ENCODE measurements at regions not wholly inside any gene's neighbourhood (a gene's known extent, or its start where the extent isn't known, plus 50 kb on each side); places are given as distances from the start of the nearest gene placed in this dataset.
A peak's percentile ranks its signal among the peaks of the same experiment; 100 is the strongest.

GRCh38 chr5:89286320-89286719 is 403.3 kb upstream of the MEF2C start:
- TF ChIP-seq CTCF (IDR thresholded peaks at IDR 0.05; ENCODE audit: unreplicated experiment) = no peak
- no peak for DNase-seq (ENCODE audit: low spot score, unreplicated experiment)
- Mint-ChIP-seq H3K27ac (no peak overlapping the region), H3K36me3 (ENCODE audit: insufficient read depth) (no peaks in the 10 kb centered on the region), H3K9me3 (ENCODE audit: low read depth) (no peaks in the 10 kb centered on the region), H3K27me3 (no peaks in the 10 kb centered on the region), H3K4me3 (ENCODE audit: low read depth) (no peak overlapping the region), H3K4me1 (ENCODE audit: low read depth) (peaks cover 24% of the 10 kb centered on the region)

GRCh38 chr5:89283728-89284493 is 400.9 kb upstream of the MEF2C start:
- no peak for DNase-seq (ENCODE audit: low spot score, unreplicated experiment)
- Mint-ChIP-seq H3K27me3 (no peaks in the 10 kb centered on the region), H3K36me3 (ENCODE audit: insufficient read depth) (no peaks in the 10 kb centered on the region), H3K27ac (no peak overlapping the region), H3K4me1 (ENCODE audit: low read depth) (peaks cover 24% of the 10 kb centered on the region), H3K4me3 (ENCODE audit: low read depth) (no peak overlapping the region), H3K9me3 (ENCODE audit: low read depth) (no peaks in the 10 kb centered on the region)
- TF ChIP-seq CTCF (IDR thresholded peaks at IDR 0.05; ENCODE audit: unreplicated experiment) = peak; percentile 39

DNA sequence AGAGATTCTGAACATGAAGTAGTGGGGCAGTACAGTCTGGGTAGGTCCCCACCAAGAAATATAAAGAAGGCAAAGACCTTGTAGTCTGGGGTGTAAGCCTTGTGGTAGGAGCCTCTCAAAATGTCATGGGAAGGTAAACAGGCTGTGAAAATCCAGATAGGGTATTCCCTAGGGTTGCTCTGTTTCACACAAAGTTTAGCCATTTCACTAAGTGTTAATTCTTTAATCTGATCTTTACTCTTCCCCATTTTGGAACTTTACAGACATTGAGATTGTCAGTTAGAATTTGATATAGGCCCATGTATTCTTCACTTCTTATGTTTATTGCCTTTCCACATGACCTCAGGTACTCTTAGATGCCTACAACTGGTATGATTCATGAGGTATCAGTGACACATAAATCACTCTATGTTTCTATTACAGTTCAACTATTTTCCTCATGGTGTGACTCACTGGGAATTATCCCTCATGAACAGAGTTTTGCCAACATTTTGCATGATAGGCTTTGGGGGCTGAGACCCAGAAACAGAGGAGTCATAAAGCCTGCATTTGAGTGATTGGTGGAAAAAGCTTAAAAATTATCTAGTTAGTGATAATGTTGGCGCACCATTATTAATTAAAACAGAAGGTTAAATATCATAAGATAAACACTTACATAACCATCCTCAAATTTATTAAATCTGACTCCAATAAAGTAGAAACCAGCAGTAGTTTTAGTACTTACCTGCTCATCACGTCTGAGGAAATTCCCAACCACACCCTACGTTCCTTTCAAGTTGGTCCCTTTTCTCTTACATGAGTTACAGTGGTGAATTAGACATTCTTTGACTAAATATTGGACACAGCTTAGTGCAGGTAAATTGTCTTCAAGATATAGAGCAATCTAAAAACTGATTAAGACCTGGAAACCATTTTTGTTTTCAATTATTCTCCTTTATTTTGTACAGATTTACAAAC is 399.8 kb upstream of the MEF2C start:
- DNase-seq (ENCODE audit: low spot score, unreplicated experiment) = no peak
- Mint-ChIP-seq H3K36me3 (ENCODE audit: insufficient read depth) (no peaks in the 10 kb centered on the region), H3K27me3 (no peaks in the 10 kb centered on the region), H3K27ac (no peak overlapping the region), H3K4me3 (ENCODE audit: low read depth) (no peak overlapping the region), H3K4me1 (ENCODE audit: low read depth) (peaks cover 24% of the 10 kb centered on the region), H3K9me3 (ENCODE audit: low read depth) (no peaks in the 10 kb centered on the region)
- no peak for TF ChIP-seq CTCF (IDR thresholded peaks at IDR 0.05; ENCODE audit: unreplicated experiment)

DNA sequence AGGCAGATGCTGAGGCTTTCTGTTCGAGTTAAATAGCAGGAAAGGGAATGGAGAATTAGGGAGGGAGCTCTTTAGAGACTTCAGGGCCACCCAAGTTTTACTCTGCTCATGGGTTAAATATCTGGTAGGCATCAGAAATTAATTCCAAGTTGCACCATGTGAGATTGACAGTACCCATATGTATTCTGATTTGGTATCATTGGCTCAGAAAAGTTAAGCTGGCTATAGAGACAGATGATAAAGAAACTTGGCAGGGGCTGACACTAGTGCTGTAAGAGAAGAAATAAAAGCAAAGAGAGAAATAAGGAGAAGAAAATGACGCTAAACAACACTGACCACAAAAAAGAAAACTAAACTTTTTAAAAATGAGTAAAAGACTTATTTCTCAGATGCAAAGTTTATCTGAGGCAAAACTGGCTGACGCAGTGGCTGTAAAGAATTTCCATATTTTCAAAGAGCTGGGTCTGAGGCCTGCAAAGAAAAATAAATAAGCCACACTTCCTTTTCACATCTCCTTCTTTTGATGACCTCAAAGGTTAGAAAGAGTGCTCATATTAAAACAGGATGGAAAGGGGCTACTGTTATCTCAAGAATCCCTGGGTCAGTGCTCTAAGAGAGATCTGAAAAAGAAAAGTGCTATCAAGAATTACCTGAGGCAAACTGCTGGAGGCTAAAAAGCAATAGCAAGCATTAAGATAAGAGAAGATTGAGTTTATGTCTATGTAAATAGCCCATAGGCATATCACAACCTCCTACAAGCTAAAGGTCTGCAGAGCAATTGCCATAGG is 399.0 kb upstream of the MEF2C start:
- DNase-seq (ENCODE audit: low spot score, unreplicated experiment) = no peak
- no peak for TF ChIP-seq CTCF (IDR thresholded peaks at IDR 0.05; ENCODE audit: unreplicated experiment)
- Mint-ChIP-seq H3K4me3 (ENCODE audit: low read depth) (no peak overlapping the region), H3K36me3 (ENCODE audit: insufficient read depth) (no peaks in the 10 kb centered on the region), H3K4me1 (ENCODE audit: low read depth) (peaks cover 24% of the 10 kb centered on the region), H3K27me3 (no peaks in the 10 kb centered on the region), H3K9me3 (ENCODE audit: low read depth) (no peaks in the 10 kb centered on the region), H3K27ac (no peak overlapping the region)

GRCh38 chr5:89281211-89281610 is 398.2 kb upstream of the MEF2C start:
- no peak for TF ChIP-seq CTCF (IDR thresholded peaks at IDR 0.05; ENCODE audit: unreplicated experiment)
- H3K9me3 Mint-ChIP-seq (ENCODE audit: low read depth) = no peaks in the 10 kb centered on the region
- DNase-seq (ENCODE audit: low spot score, unreplicated experiment) = no peak
- H3K4me3 Mint-ChIP-seq (ENCODE audit: low read depth) = no peak overlapping the region
- peaks cover 24% of the 10 kb centered on the region for H3K4me1 Mint-ChIP-seq (ENCODE audit: low read depth)
- H3K36me3 Mint-ChIP-seq (ENCODE audit: insufficient read depth) = no peaks in the 10 kb centered on the region
- H3K27me3 Mint-ChIP-seq = no peaks in the 10 kb centered on the region
- no peak overlapping the region for H3K27ac Mint-ChIP-seq
